HG02885 (cell line): ENCODE measurements at regions not wholly inside any gene's neighbourhood (a gene's known extent, or its start where the extent isn't known, plus 50 kb on each side); places are given as distances from the start of the nearest gene placed in this dataset.
A peak's percentile ranks its signal among the peaks of the same experiment; 100 is the strongest.
"Not testable (repeated sequence)": the region's sequence is repeated elsewhere in the genome, so short reads cannot be mapped to it uniquely, and the experiment has no call there.

ENCODE experiments used
- ATAC-seq: cut with Tn5 transposase; IDR thresholded peaks from one replicate; pipeline ENCODE4 v1.9.1; 2021; ENCODE audit warnings: mild to moderate bottlenecking; ENCODE audit not compliant: unreplicated experiment, poor library complexity

- ATAC-seq: no peak
These were observed 50.5 kb upstream of the CD99 start for GRCh38 chrX:2640436-2641150.

GRCh38 chrX:2638279-2638678 lies 52.8 kb upstream of the CD99 start:
- ATAC-seq: no peak

- no peak for ATAC-seq
These were observed 55.8 kb upstream of the CD99 start for GRCh38 chrX:2635342-2635741.

- no peak for ATAC-seq
These were observed 58.3 kb upstream of the CD99 start for GRCh38 chrX:2632533-2633504.

- ATAC-seq: no peak
These were observed 59.2 kb upstream of the CD99 start for GRCh38 chrX:2631743-2632532.

GRCh38 chrX:2630935-2631742 lies 60.0 kb upstream of the CD99 start:
- not testable (repeated sequence) for ATAC-seq

DNA sequence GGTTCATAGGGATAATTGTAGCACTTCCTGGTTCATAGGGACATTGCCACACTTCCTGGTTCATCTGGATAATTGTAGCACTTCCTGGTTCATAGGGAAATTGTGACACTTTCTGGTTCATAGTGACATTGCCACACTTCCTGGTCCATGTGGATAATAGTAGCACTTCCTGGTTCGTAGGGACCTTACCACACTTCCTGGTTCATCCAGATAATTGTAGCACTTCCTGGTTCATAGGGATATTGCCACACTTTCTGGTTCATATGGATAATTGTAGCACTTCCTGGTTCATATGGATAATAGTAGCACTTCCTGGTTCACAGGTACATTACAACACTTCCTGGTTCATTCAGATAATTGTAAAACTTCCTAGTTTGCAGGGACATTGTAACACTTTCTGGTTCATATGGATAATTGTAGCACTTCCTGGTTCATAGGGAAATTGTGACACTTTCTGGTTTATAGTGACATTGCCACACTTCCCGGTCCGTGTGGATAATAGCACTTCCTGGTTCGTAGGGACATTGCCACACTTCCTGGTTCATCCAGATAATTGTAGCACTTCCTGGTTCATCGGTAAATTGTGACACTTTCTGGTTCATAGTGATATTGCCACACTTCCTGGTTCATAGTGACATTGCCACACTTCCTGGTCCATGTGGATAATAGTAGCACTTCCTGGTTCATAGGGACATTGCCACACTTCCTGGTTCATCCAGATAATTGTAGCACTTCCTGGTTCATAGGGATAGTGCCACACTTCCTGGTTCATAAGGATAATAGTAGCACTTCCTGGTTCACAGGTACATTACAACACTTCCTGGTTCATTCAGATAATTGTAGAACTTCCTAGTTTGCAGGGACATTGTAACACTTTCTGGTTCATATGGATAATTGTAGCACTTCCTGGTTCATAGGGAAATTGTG lies 60.8 kb upstream of the CD99 start:
- ATAC-seq: not testable (repeated sequence)

GRCh38 chrX:2629316-2630007 lies 61.6 kb upstream of the CD99 start:
- no peak for ATAC-seq

DNA sequence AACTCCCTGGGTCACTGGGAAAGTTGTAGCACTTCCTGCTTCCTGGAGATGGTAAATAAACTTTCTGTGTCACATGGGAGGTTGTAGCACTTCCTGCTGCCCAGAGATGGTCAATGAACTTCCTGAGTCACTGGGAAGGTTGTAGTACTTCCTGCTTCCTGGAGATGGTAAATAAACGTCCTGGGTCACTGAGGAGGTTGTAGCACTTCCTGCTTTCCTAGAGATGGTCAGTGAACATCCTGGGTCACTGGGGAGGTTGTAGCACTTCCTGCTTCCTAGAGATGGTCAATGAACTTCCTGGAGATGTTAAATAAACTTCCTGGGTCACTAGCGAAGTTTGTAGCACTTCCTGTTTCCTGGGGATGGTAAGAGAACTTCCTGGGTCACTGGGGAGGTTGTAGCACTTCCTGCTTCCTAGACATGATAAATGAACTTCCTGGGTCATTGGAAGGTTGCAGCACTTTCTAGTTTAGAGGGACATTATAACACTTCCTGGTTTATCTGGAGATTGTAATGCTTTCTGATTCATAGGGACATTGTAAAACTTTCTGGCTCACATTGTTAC lies 62.3 kb upstream of the CD99 start:
- ATAC-seq: no peak

DNA sequence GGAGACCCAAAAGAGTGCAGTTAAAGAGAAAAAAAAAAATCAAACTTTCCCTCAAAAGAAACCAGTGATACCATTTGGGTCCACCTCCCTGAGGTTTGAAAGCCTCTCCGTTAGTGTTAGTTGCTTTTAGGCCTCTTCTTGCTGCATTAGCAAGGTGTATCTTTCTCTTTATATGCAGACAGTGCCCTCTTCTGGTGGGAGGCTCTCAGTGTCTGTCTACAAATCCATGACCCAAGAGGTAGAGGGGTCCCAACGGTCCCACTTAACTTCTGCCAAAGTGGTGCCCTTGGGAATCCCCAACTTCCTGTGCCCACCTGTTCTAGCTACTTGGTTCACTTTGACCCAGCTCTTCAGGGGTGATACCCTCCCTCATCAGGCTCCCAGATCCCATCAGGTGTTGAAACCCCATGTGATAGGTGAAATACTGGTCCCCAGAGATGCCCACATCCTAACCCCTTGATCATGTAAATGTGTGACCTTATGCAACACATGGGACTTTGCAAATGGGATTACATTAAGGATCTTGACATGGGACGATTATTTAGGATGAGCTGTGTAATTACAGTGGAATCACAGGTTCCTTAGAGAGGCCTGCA lies 63.7 kb upstream of the CD99 start:
- ATAC-seq: peak; percentile 80

GRCh38 chrX:2626750-2627149 lies 64.3 kb upstream of the CD99 start:
- no peak for ATAC-seq

DNA sequence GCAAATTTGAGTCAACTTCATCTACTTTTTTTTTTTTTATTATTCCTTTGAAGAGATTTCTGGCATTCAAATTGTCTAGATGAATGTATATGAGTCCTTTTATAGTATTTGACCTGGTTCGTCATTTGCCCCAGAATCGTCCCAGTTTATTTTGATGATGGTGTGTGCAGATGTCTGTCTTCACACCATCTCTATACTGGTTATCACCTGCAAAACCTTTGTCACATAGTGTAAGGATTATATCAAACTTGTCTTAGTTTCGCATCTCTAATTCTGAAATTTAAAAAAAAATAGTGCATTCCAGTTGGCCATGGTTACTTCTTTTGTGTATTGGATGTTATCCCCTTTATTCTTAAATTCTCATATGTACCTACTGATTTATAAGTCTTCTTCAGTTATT lies 70.5 kb upstream of the CD99 start:
- ATAC-seq: no peak

DNA sequence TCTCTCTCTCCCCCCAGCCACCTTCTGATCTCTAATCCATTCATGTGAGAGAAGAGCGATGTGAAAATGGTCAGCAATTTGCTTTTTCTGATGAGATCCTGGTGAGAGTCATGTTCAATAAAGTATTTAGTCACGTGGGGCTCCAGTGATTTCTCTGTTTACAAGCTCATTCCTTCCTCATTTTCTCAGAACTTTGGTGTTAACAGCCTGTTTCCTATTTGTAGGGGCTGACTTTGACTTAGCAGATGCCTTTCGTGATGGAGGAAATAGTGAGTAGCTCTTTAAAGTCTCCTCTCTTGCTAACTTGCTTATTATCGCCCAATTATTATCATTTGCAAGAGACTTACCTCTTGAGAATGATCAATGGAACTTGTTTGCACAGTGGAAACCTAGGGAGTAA lies 72.6 kb upstream of the CD99 start:
- no peak for ATAC-seq

GRCh38 chrX:2614911-2615310 lies 76.2 kb upstream of the CD99 start:
- no peak for ATAC-seq

DNA sequence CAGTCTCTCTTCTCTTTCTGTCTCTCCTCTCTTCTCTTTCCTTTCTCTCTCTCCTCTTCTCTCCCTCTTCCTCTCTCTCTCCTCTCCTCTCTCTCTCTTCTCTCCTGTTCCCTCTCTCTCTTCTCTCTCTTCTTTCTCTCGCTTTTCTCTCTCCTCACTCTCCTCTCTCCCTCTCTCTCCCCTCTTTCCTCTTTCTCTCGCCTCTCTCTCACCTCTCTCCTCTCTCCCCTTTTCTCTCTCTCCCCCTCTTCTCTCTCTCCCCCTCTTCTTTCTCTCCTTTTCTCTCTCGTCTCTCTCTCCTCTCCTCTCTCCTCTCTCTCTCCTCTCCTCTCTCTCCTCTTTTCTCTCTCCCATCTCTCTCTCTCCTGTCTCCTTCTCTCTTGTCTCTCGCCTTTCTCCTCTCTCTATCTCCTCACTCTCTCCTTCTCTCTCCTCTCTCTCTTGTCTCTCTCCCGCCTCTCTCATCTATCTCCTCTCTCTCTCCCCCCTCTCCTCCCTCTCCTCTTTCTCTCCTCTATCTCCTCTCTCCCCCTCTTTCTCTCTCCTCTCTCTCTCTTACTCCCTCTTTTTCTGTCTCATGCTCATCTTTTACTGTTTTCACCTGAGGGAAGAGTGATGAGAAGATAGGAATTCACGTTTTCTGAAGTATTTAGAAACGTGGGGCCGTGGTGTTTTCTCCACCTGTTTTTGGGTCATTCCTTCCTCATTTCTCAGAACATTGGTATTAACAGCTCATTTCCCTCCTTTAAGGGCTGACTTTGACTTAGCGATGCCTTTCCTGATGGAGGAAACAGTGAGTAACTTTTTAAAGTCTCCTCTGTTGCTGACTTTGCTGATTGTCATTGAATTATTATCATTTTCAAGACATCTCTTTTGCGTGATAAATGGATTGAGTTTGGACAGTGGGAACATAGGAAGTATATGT lies 80.6 kb upstream of the CD99 start:
- ATAC-seq: no peak

DNA sequence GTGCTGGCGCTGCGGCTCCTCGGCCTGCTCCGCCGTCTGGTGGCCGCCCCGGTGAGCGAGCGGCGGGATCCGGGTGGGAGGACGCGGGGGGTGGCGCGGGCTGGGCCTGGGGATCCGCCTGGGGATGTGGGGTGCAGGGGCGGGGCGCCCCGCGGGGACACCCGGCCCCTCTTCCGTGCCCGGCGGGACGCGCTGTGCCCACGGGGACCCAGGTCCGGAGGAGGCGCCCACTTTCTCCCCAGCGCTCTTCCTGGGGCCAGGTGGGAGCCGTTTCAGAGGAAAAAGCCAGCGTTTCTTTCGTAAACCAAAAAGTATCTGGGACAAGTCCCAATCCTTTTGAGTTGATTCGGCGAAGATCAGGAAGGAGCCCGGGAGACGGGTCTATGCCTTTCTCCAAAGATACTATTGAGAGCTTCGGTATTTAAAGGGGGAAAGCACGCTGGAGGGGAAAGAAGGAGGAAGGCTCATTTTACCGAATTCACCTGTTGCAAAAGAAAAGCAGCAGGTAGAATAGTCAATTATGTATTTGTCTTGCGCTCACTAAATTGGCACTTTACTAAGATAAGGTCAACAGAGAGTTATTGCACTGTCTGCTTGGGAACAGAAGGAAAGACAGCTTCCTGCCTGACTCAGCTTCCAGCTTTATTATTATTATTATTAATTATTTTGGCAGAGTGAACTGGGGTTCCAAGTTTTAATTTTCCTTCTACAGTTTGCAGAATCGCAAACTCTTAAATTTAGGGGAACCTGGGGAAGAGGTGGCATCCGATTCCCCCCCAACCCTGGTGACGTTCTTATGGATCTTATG lies 81.5 kb upstream of the CD99 start:
- peak; percentile 51 for ATAC-seq
